IMR-90 (cell line): ENCODE measurements at regions not wholly inside any gene's neighbourhood (a gene's known extent, or its start where the extent isn't known, plus 50 kb on each side); places are given as distances from the start of the nearest gene placed in this dataset.

Experiments
- ATAC-seq: fragments of 200-7000 bp; cut with Tn5 transposase; 2 replicates; pipeline ENCODE4 v1.9.1; 2020; ENCODE audit warnings: low read depth, mild to moderate bottlenecking, moderate library complexity
- BruUV-seq: library from RNA; stranded (reverse); fragments of 400-500 nt; replicated peaks from 2 replicates; lab custom pipeline; 2021; lab: Mats Ljungman, UMichigan
- CTCF ChIA-PET: fragments of 300-600 bp; formaldehyde crosslinking; extraction: SDS; loops from one replicate; lab custom pipeline; 2021; ENCODE audit warnings: antibody characterized with exemption; lab: Yijun Ruan, JAX
- POLR2A ChIA-PET: fragments of 300-600 bp; sonication (Branson Sonifier 250); formaldehyde crosslinking; loops from one replicate; lab custom pipeline; 2022; ENCODE audit warnings: antibody characterized with exemption; ENCODE audit not compliant: unreplicated experiment; lab: Charles Lee
- DNase-seq: peaks from one replicate; pipeline ENCODE4 v3.0.0; 2013
- H2AFZ ChIP-seq: replicated peaks from 2 replicates; pipeline ENCODE3; 2013; ENCODE audit warnings: low read length, mild to moderate bottlenecking; ENCODE audit not compliant: poor library complexity
- H2AK5ac ChIP-seq: 2 replicates; pipeline ENCODE4 v1.6.1; 2013; ENCODE audit warnings: low read depth, low read length, inconsistent platforms
- H2AK9ac ChIP-seq: replicated peaks from 2 replicates; pipeline ENCODE3; 2013; ENCODE audit warnings: mild to moderate bottlenecking, low read depth, low read length, moderate library complexity; ENCODE audit not compliant: poor library complexity
- H2BK120ac ChIP-seq: 2 replicates; pipeline ENCODE4 v1.6.1; 2013; ENCODE audit warnings: low read depth, low read length, inconsistent platforms
- H2BK15ac ChIP-seq: 3 replicates; pipeline ENCODE4 v1.6.1; 2013; ENCODE audit warnings: low read depth, low read length, inconsistent platforms
- H2BK20ac ChIP-seq: 2 replicates; pipeline ENCODE4 v1.6.1; 2013; ENCODE audit warnings: low read depth, mild to moderate bottlenecking, inconsistent platforms, low read length, moderate library complexity
- H2BK5ac ChIP-seq: 2 replicates; pipeline ENCODE4 v1.6.1; 2013; ENCODE audit warnings: mild to moderate bottlenecking, low read depth, low read length, inconsistent platforms; ENCODE audit not compliant: poor library complexity, severe bottlenecking
- H3K14ac ChIP-seq: replicated peaks from 2 replicates; pipeline ENCODE4 v1.6.1; 2013; ENCODE audit warnings: low read depth, low read length, inconsistent platforms
- H3K18ac ChIP-seq: 2 replicates; pipeline ENCODE4 v1.6.1; 2013; ENCODE audit warnings: low read depth, low read length, control low read depth
- H3K23ac ChIP-seq: 2 replicates; pipeline ENCODE4 v1.6.1; 2013; ENCODE audit warnings: low read depth, low read length, inconsistent platforms
- H3K27ac ChIP-seq: 2 replicates; pipeline ENCODE4 v1.5.1; 2013; ENCODE audit warnings: mild to moderate bottlenecking, control low read depth, low read length; ENCODE audit not compliant: insufficient read depth
- H3K27me3 ChIP-seq: 2 replicates; pipeline ENCODE4 v1.6.1; 2013; ENCODE audit warnings: low read length; ENCODE audit not compliant: control insufficient read depth, insufficient read depth
- H3K36me3 ChIP-seq: 2 replicates; pipeline ENCODE4 v1.6.1; 2013; ENCODE audit warnings: low read length, mixed read lengths; ENCODE audit not compliant: control insufficient read depth, insufficient read depth
- H3K4ac ChIP-seq: 2 replicates; pipeline ENCODE4 v1.6.1; 2013; ENCODE audit warnings: low read depth, low read length, inconsistent platforms
- H3K4me1 ChIP-seq: 2 replicates; pipeline ENCODE4 v1.6.1; 2013; ENCODE audit warnings: low read length, mixed read lengths; ENCODE audit not compliant: control insufficient read depth, insufficient read depth
- H3K4me2 ChIP-seq: 2 replicates; pipeline ENCODE4 v1.6.1; 2013; ENCODE audit warnings: low read depth, mild to moderate bottlenecking, control low read depth, low read length, moderate library complexity
- H3K4me3 ChIP-seq: 2 replicates; pipeline ENCODE4 v1.5.1; 2013; ENCODE audit warnings: low read depth, mild to moderate bottlenecking, control low read depth, low read length, moderate library complexity; ENCODE audit not compliant: insufficient read depth
- H3K56ac ChIP-seq: 2 replicates; pipeline ENCODE4 v1.6.1; 2013; ENCODE audit warnings: low read length, inconsistent platforms; ENCODE audit not compliant: insufficient read depth; ENCODE audit errors: extremely low read depth
- H3K79me1 ChIP-seq, 2 experiments: 2 replicates each; pipeline ENCODE4 v1.6.1; 2013; ENCODE audit warnings: low read length in 2 of 2, inconsistent platforms in 1 of 2, low read depth in 1 of 2
- H3K9ac ChIP-seq: 2 replicates; pipeline ENCODE4 v1.6.1; 2013; ENCODE audit warnings: low read depth, low read length, control low read depth
- H3K9me1 ChIP-seq: 2 replicates; pipeline ENCODE4 v1.6.1; 2013; ENCODE audit warnings: low read length, inconsistent platforms; ENCODE audit not compliant: insufficient read depth
- H3K9me3 ChIP-seq: 2 replicates; pipeline ENCODE4 v1.6.1; 2013; ENCODE audit warnings: low read length; ENCODE audit not compliant: control insufficient read depth, insufficient read depth
- H4K20me1 ChIP-seq: 2 replicates; pipeline ENCODE4 v1.6.1; 2013; ENCODE audit warnings: low read length, inconsistent platforms; ENCODE audit not compliant: insufficient read depth
- H4K5ac ChIP-seq: 2 replicates; pipeline ENCODE4 v1.6.1; 2013; ENCODE audit warnings: mild to moderate bottlenecking, low read depth, low read length, control low read depth
- H4K8ac ChIP-seq, 2 experiments: 2 replicates each; pipeline ENCODE4 v1.6.1; 2013; ENCODE audit warnings: low read depth in 2 of 2, low read length in 2 of 2, control low read depth in 1 of 2, inconsistent platforms in 1 of 2
- H4K91ac ChIP-seq: 2 replicates; pipeline ENCODE4 v1.6.1; 2013; ENCODE audit warnings: low read depth, low read length, inconsistent platforms; ENCODE audit not compliant: insufficient read depth
- BHLHE40 ChIP-seq: fragments of 150-350 bp; IDR thresholded peaks from 2 replicates; pipeline ENCODE4 v1.6.1; 2016; ENCODE audit warnings: mild to moderate bottlenecking, low read depth, low read length
- CEBPB ChIP-seq: IDR thresholded peaks from 2 replicates; pipeline ENCODE4 v1.6.1; 2012; ENCODE audit warnings: low read depth, low read length, improper control_type of control experiment
- CHD1 ChIP-seq: IDR thresholded peaks from 2 replicates; pipeline ENCODE4 v1.6.1; 2012; ENCODE audit warnings: low read depth, low read length, improper control_type of control experiment
- ELK1 ChIP-seq: fragments of 150-350 bp; IDR thresholded peaks from 2 replicates; pipeline ENCODE4 v1.6.1; 2016; ENCODE audit warnings: low read depth, mild to moderate bottlenecking, low read length, moderate library complexity, borderline replicate concordance
- FOS ChIP-seq: fragments of 150-350 bp; IDR thresholded peaks from 2 replicates; pipeline ENCODE4 v1.6.1; 2016; ENCODE audit warnings: low read depth, low read length
- MAFK ChIP-seq: IDR thresholded peaks from 2 replicates; pipeline ENCODE4 v1.6.1; 2012; ENCODE audit warnings: low read depth, low read length, improper control_type of control experiment
- MAZ ChIP-seq: IDR thresholded peaks from 2 replicates; pipeline ENCODE4 v1.6.1; 2012; ENCODE audit warnings: low read depth, mild to moderate bottlenecking, low read length, improper control_type of control experiment, moderate library complexity, borderline replicate concordance
- MXI1 ChIP-seq: IDR thresholded peaks from 2 replicates; pipeline ENCODE4 v1.6.1; 2012; ENCODE audit warnings: low read depth, mild to moderate bottlenecking, low read length, moderate library complexity, borderline replicate concordance
- NFE2L2 ChIP-seq: fragments of 150-350 bp; IDR thresholded peaks from 2 replicates; pipeline ENCODE4 v1.6.1; 2016; ENCODE audit warnings: low read depth, mild to moderate bottlenecking, low read length
- POLR2A ChIP-seq: IDR thresholded peaks from 2 replicates; pipeline ENCODE4 v1.6.1; 2012; ENCODE audit warnings: mild to moderate bottlenecking, low read depth, low read length
- RAD21 ChIP-seq: IDR thresholded peaks from 2 replicates; pipeline ENCODE4 v1.6.1; 2012; ENCODE audit warnings: low read length, improper control_type of control experiment
- RCOR1 ChIP-seq: IDR thresholded peaks from 2 replicates; pipeline ENCODE4 v1.6.1; 2012; ENCODE audit warnings: mild to moderate bottlenecking, low read length, improper control_type of control experiment; ENCODE audit not compliant: insufficient replicate concordance
- RFX5 ChIP-seq: IDR thresholded peaks from 2 replicates; pipeline ENCODE4 v1.8.0; 2012; ENCODE audit warnings: low read depth, mild to moderate bottlenecking, low read length, moderate library complexity
- SMC3 ChIP-seq: fragments of 150-350 bp; IDR thresholded peaks from 2 replicates; pipeline ENCODE4 v1.6.1; 2016; ENCODE audit warnings: low read depth, mild to moderate bottlenecking, antibody characterized with exemption, low read length, moderate library complexity
- WGBS, 2 experiments: methylation state at CpG; one replicate each; pipeline versions ENCODE4 v1.1.5 to v1.1.7; 2013; ENCODE audit warnings: missing lambda C conversion rate in 2 of 2; ENCODE audit not compliant: insufficient read length in 1 of 2; ENCODE audit errors: extremely low coverage in 2 of 2; 5-methylcytosine and 5-hydroxymethylcytosine counted together
- dilution Hi-C: fragments of 300-500 bp; cut with HindIII; formaldehyde crosslinking; loops from one replicate; pipeline ENCODE4 v1.14.3; 2018; ENCODE audit warnings: low sequenced_read_pairs; ENCODE audit not compliant: unreplicated experiment
- in situ Hi-C: fragments of 300-500 bp; cut with MboI; formaldehyde crosslinking; loops from 3 replicates; pipeline ENCODE4 v1.14.3; 2019; ENCODE audit warnings: low sequenced_read_pairs, inconsistent platforms, mixed read lengths
- intact Hi-C: fragments of 100-400 bp; cut with micrococcal nuclease; formaldehyde crosslinking; loops from 2 replicates; pipeline ENCODE4 v1.10.0; 2022
- TF ChIP-seq, protein P1 (sequence below): fragments of 150-350 bp; IDR thresholded peaks from 2 replicates; pipeline ENCODE4 v1.6.1; 2017; ENCODE audit warnings: mild to moderate bottlenecking, antibody characterized with exemption, low read length, low read depth

DNA sequence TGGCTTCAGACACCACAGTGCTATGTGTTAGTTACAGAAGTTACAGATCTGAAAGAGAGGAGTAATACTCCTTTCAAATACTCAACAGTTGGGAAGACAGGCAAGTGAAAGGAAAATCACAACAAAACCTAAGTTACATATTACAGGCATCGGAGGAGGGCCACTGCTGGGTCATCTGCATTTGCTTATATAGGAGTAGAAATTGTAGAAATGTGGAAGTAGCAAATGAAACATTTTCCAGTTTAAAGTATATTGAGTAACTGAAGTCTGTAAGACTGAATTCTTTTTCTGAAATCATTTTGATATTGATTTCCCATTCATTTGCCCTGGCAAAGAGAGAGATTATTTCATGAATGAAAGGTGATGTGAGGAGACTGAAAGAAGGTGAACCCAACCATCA lies 201.7 kb downstream of the SPRY1 start:
- H3K79me1 ChIP-seq: no peaks in the 10 kb centered on the region
- H3K4me3 ChIP-seq: no peak overlapping the region
- no peak for TF ChIP-seq BHLHE40
- no peak for TF ChIP-seq CEBPB
- no peak for TF ChIP-seq CHD1
- TF ChIP-seq MAZ: no peak
- TF ChIP-seq NFE2L2: no peak
- TF ChIP-seq RCOR1: no peak
- TF ChIP-seq MAFK: no peak
- no peak for TF ChIP-seq RFX5
- TF ChIP-seq RAD21: no peak
- TF ChIP-seq, protein P1, sequence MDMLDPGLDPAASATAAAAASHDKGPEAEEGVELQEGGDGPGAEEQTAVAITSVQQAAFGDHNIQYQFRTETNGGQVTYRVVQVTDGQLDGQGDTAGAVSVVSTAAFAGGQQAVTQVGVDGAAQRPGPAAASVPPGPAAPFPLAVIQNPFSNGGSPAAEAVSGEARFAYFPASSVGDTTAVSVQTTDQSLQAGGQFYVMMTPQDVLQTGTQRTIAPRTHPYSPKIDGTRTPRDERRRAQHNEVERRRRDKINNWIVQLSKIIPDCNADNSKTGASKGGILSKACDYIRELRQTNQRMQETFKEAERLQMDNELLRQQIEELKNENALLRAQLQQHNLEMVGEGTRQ: no peak
- no peak for TF ChIP-seq POLR2A
- no peak for TF ChIP-seq FOS
- no peak for TF ChIP-seq SMC3
- TF ChIP-seq MXI1: no peak
- no peak for TF ChIP-seq ELK1
- in situ Hi-C loops: no loop called here
- no TSS peak for BruUV-seq
- dilution Hi-C loops: no loop called here
- DNase-seq: no peak
- H3K56ac ChIP-seq: no peak overlapping the region
- WGBS, 2 experiments: no CpG with 5 or more reads among the region's 1 CpG
- no peak for ATAC-seq
- no peak overlapping the region for H2AK9ac ChIP-seq
- H2BK20ac ChIP-seq: no peak overlapping the region
- H3K27me3 ChIP-seq: no peaks in the 10 kb centered on the region
- no peaks in the 10 kb centered on the region for H4K20me1 ChIP-seq
- no peaks in the 10 kb centered on the region for H3K9me3 ChIP-seq
- H2AK5ac ChIP-seq: no peak overlapping the region
- no peak overlapping the region for H3K18ac ChIP-seq
- H3K36me3 ChIP-seq: no peaks in the 10 kb centered on the region
- no peak overlapping the region for H4K8ac ChIP-seq
- no peak overlapping the region for H3K23ac ChIP-seq
- no peak overlapping the region for H2BK5ac ChIP-seq
- no peak overlapping the region for H3K27ac ChIP-seq
- peaks cover 3% of the 10 kb centered on the region; the same call in 1 of the 2 replicates for H3K4me1 ChIP-seq
- H2BK15ac ChIP-seq: 0 out of 3 replicates have a peak overlapping the region, but pooled peaks have one; percentile 15
- H3K9me1 ChIP-seq: peaks cover 3% of the 10 kb centered on the region; the same call in 1 of the 2 replicates
- ChIA-PET CTCF (interaction anchor here (1.7 kb wide), 1 partner anchor 34 kb away, joined by 4 read pairs; no protein-coding TSS in a partner anchor), POLR2A (no interaction called here)
- no peak overlapping the region for H2AFZ ChIP-seq
- H4K5ac ChIP-seq: no peak overlapping the region
- no peak overlapping the region for H3K14ac ChIP-seq
- H3K4ac ChIP-seq: no peak overlapping the region
- H3K4me2 ChIP-seq: no peak overlapping the region
- H2BK120ac ChIP-seq: no peak overlapping the region
- H4K91ac ChIP-seq: no peak overlapping the region
- H3K9ac ChIP-seq: no peak overlapping the region
- intact Hi-C loops: no loop called here
